HG02840 (cell line): ENCODE measurements at regions not wholly inside any gene's neighbourhood (a gene's known extent, or its start where the extent isn't known, plus 50 kb on each side); places are given as distances from the start of the nearest gene placed in this dataset.

Experiments used
- ATAC-seq: cut with Tn5 transposase; IDR thresholded peaks from one replicate; pipeline ENCODE4 v1.9.1; 2021; ENCODE audit warnings: mild to moderate bottlenecking, moderate library complexity, moderate number of reproducible peaks; ENCODE audit not compliant: unreplicated experiment, low FRiP score

GRCh38 chr1:221841983-221842335, 100.1 kb upstream of the DUSP10 start:
- no peak for ATAC-seq

GRCh38 chr1:221841251-221841982, 99.5 kb upstream of the DUSP10 start:
- ATAC-seq: no peak

- ATAC-seq: peak; percentile 39
Observed at GRCh38 chr1:221840511-221841243, 98.8 kb upstream of the DUSP10 start.

DNA sequence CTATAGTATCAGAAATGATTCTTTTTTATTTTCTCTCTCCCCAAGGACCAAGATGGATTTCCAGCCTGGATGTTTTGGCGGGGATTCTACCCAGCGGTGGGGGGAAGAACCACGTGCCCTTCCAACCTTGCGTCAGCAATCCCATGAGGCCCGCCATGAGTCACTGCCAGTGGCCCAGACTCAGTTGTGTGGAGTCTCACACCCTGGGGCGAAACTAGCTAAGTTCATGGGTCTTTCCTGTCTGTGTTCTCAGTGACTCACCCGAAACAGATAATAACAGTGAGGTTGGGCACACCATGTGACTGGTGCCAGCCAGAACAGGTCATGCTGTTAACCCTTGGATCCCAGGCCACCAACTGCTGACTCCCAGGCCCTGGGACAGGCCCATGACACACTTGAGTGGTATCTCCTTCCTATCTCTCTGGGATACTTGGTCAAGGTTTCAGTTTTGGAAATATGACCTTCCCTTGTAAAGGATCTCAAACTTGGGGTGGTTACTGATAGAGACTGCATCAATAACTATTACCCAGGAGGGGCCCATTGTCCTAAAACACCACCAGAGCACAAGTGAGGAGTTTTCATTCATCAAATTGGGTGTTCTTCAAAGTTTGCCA, 98.0 kb upstream of the DUSP10 start:
- ATAC-seq: peak; percentile 81

- ATAC-seq: peak; percentile 21
Observed at GRCh38 chr1:221839321-221839720, 97.4 kb upstream of the DUSP10 start.

- ATAC-seq: no peak
Observed at GRCh38 chr1:221837896-221838295, 96.0 kb upstream of the DUSP10 start.

- ATAC-seq: no peak
Observed at GRCh38 chr1:221834698-221835513, 93.0 kb upstream of the DUSP10 start.

GRCh38 chr1:221832617-221833016, 90.7 kb upstream of the DUSP10 start:
- no peak for ATAC-seq

DNA sequence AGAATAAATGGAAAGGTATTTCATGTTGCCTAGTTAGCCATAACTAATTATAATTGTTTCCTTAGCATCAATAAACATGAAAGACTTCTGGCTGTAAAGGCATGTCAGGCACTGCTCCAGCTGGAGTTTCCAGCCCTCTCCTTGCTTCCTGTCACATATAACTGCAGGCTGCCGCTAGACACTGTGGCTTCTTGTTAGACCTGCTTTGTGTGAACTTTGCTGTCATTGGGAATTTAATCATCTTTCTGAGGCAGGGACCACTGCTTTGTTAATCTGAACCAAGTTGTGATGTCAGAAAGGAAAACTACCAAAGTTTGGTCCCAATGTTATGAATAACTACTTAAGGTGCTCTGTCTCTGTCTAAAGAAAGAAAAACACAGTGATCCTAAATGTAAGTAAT, 90.3 kb upstream of the DUSP10 start:
- ATAC-seq: no peak

GRCh38 chr1:221829327-221830015, 87.6 kb upstream of the DUSP10 start:
- no peak for ATAC-seq

DNA sequence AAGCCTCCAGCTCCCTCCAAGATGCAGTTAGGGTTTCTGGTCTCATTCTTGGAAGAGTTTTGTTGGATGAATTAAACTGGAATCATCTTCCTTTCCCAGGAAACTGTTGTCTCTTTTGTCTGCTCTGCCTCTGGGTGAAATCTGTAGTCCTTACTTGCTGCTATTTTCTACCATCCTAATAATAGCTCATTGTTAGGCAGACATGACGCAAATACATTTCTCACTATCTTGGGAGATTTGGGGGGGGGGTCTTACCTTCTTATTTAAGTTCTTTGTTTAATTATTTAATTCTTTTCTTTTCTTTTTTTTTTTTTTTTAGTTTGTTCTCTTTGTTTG, 85.4 kb upstream of the DUSP10 start:
- ATAC-seq: no peak

DNA sequence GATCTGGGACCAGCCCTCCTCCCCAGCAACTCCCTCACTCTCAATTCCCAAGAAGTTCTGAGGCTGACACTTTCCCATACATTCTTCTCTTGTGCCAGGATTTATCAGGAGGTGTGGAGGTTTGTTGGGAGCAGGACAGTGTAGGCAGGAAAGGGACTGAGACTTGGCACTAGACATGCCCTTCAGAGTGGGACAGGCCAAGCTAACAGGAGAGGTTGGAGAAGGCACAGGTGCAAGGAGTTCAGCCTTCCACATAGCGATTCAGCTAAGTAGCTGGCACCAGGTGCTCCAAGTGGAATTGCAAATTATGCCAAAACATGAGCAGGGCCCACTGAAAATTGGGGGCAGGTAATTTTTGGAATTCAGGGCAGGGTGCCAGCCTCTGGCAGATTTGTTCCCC, 83.0 kb upstream of the DUSP10 start:
- no peak for ATAC-seq

DNA sequence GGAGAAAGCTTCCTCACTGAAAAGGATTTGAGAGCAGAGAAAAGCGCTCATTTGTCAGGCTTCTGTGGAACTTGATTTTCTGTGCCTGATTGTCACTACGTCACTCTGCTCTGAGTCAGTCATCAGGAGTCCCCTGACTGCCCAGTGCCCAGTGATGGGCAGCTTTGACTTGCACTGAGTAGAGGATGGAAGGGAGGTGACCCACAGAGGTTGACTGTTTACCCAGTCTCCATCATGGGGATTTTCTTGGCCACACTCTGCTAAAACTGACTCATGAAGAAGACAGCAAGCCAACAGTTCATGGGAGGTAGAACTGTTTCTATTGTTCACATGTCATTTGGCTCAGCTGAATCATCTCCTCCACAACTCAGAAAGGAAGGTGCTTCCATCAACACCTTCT, 82.1 kb upstream of the DUSP10 start:
- ATAC-seq: peak; percentile 49

GRCh38 chr1:221823561-221823960, 81.7 kb upstream of the DUSP10 start:
- ATAC-seq: no peak

- ATAC-seq: peak; percentile 76
Observed at GRCh38 chr1:221823149-221823548, 81.3 kb upstream of the DUSP10 start.

GRCh38 chr1:221822591-221822990, 80.7 kb upstream of the DUSP10 start:
- no peak for ATAC-seq

GRCh38 chr1:221816899-221817298, 75.0 kb upstream of the DUSP10 start:
- ATAC-seq: no peak

DNA sequence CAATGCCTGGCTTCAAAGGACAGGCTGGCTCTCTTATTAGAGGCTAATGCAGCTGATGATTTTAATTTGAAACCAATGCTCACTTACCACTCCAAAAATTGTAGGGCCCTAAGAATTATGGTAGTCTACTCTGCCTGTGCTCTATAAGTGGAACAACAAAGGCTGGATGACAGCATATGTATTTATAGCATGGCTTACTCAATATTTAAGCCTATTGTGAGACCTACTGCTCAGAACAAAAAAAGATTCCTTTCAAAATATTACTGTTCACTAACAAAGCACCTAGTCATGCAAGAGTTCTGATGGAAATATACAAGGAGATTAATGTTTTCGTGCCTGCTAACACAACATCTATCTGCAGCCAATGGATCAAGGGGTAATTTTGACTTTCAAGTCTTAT, 73.8 kb upstream of the DUSP10 start:
- ATAC-seq: no peak

DNA sequence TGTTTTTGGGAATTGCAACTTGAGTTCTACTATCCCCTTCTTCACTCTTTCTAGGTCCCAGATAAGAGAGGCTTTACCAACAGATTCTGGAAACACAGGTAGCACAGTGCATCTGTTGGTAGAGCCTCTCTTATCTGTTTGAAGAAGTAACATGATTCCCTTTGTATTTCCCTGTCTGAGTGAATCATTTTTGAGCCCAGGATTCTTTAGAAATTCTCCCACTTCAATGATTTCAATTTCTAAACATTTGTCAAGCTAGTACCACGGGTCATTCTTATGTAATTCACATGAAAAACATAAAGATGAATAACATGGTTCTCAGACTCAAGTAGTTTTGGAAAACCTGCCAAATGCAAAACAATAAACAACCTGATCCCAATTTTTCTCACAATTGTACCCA, 72.0 kb upstream of the DUSP10 start:
- no peak for ATAC-seq

DNA sequence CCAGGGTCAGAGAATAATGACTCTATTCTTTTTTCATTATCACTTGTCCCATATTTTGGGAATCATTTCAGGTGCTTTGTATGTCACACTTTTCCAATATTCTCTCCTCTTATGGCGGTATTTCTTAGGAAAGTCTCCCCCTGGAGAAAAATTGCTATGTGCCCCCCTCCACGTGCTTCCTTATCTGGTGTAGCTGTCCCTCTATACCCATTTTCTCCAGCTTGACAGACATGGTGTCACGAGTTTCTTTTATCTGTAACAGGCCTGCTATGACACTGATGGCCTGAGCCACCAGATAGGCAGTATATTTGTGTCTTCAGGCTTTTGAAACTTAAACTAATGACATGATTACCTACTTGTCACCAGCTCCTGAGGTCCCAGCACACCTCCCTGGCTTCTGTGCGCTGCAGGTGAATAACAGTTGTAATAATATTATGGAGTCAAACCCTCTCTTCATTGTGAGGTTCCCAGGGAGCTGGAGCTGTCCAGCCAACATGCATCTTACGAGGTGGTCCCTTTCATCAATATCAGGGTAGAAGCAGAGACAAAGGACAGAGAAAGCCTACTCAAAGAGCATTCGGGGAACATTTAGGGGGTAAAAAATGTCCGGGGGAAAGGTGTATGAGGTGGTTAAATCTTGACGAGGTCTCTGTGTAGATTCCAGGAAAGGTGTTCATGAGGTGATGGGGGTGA, 71.2 kb upstream of the DUSP10 start:
- no peak for ATAC-seq
